C4-2B (cell line): ENCODE measurements at regions not wholly inside any gene's neighbourhood (a gene's known extent, or its start where the extent isn't known, plus 50 kb on each side); places are given as distances from the start of the nearest gene placed in this dataset.

Experiments used
- CTCF ChIP-seq: fragments of 450-650 bp; conservative IDR thresholded peaks from 2 replicates; pipeline ENCODE4 v1.5.1; 2017; ENCODE audit warnings: mild to moderate bottlenecking
- ZFX ChIP-seq: fragments of 450-650 bp; IDR thresholded peaks from 2 replicates; pipeline ENCODE4 v1.6.1; 2017

- no peak for TF ChIP-seq CTCF
- no peak for TF ChIP-seq ZFX
These were observed 51.5 kb upstream of the HS3ST2 start for GRCh38 chr16:22762486-22762885.
